Neural cell (in vitro differentiated cells): ENCODE measurements at regions not wholly inside any gene's neighbourhood (a gene's known extent, or its start where the extent isn't known, plus 50 kb on each side); places are given as distances from the start of the nearest gene placed in this dataset.

ENCODE experiments used
- H2AFZ ChIP-seq: fragments of 200-600, 300-800 bp; sonication (generic), shearing (Covaris generic); 2 replicates; pipeline ENCODE4 v1.6.0; 2014; ENCODE audit warnings: low read depth, mild to moderate bottlenecking, antibody characterized with exemption, low read length, moderate library complexity
- H3F3A ChIP-seq: fragments of 200-600 bp; shearing (Covaris generic); 2 replicates; pipeline ENCODE4 v1.6.1; 2016; ENCODE audit warnings: mild to moderate bottlenecking, moderate library complexity, mixed read lengths, antibody characterized with exemption, low read length; ENCODE audit not compliant: insufficient read depth, poor library complexity, severe bottlenecking
- H3K27ac ChIP-seq: fragments of 200-600, 300-800 bp; sonication (generic), shearing (Covaris generic); 2 replicates; pipeline ENCODE4 v1.5.1; 2014; ENCODE audit warnings: mild to moderate bottlenecking, low read length, moderate library complexity
- H3K27me3 ChIP-seq: fragments of 300-800, 200-600 bp; sonication (generic), shearing (Covaris generic); 2 replicates; pipeline ENCODE4 v1.6.0; 2014; ENCODE audit warnings: mild to moderate bottlenecking, low read depth, low read length, moderate library complexity; ENCODE audit not compliant: insufficient read depth
- H3K36me3 ChIP-seq: fragments of 300-800, 200-600 bp; sonication (generic), shearing (Covaris generic); 2 replicates; pipeline ENCODE4 v1.5.1; 2014; ENCODE audit warnings: mild to moderate bottlenecking, antibody characterized with exemption, low read length, moderate library complexity; ENCODE audit not compliant: insufficient read depth
- H3K4me2 ChIP-seq: fragments of 300-800, 200-600 bp; sonication (generic), shearing (Covaris generic); 2 replicates; pipeline ENCODE4 v1.6.0; 2014; ENCODE audit warnings: mild to moderate bottlenecking, low read length
- H3K4me3 ChIP-seq: fragments of 300-800, 200-600 bp; sonication (generic), shearing (Covaris generic); 2 replicates; pipeline ENCODE4 v1.5.1; 2014; ENCODE audit warnings: mild to moderate bottlenecking, low read length, moderate library complexity
- H3K79me2 ChIP-seq: fragments of 200-600 bp; shearing (Covaris generic); replicated peaks from 2 replicates; pipeline ENCODE4 v1.6.0; 2014; ENCODE audit warnings: mild to moderate bottlenecking, low read length, moderate library complexity; ENCODE audit not compliant: insufficient read depth
- H3K9ac ChIP-seq: fragments of 300-800, 200-600 bp; sonication (generic), shearing (Covaris generic); 2 replicates; pipeline ENCODE4 v1.6.1; 2016; ENCODE audit warnings: mild to moderate bottlenecking, low read length, mixed read lengths
- H3K9me2 ChIP-seq: fragments of 200-600 bp; shearing (Covaris generic); 2 replicates; pipeline ENCODE4 v1.6.1; 2016; ENCODE audit warnings: mild to moderate bottlenecking, low read length, mixed read lengths; ENCODE audit not compliant: insufficient read depth
- H3K9me3 ChIP-seq: fragments of 200-600, 300-800 bp; sonication (generic), shearing (Covaris generic); 2 replicates; pipeline ENCODE4 v1.6.1; 2016; ENCODE audit warnings: mild to moderate bottlenecking, mixed run types, low read length, moderate library complexity, mixed read lengths
- H4K20me1 ChIP-seq: fragments of 200-600 bp; shearing (Covaris generic); 2 replicates; pipeline ENCODE4 v1.6.1; 2016; ENCODE audit warnings: mild to moderate bottlenecking, mixed run types; ENCODE audit not compliant: insufficient read depth
- EP300 ChIP-seq: fragments of 450-650 bp; conservative IDR thresholded peaks from 2 replicates; pipeline ENCODE4 v1.6.1; 2014; ENCODE audit warnings: antibody characterized with exemption, mild to moderate bottlenecking, moderate library complexity; ENCODE audit not compliant: poor library complexity, severe bottlenecking
- EZH2 ChIP-seq: fragments of 200-600, 300-800 bp; shearing (Covaris generic), sonication (generic); IDR thresholded peaks from 2 replicates; pipeline ENCODE4 v1.6.1; 2014; ENCODE audit warnings: antibody characterized with exemption, low read length, borderline replicate concordance, mild to moderate bottlenecking; ENCODE audit not compliant: insufficient read depth, poor library complexity, severe bottlenecking
- MXI1 ChIP-seq: fragments of 450-650 bp; conservative IDR thresholded peaks from 2 replicates; pipeline ENCODE4 v1.6.1; 2014; ENCODE audit warnings: antibody characterized with exemption, mild to moderate bottlenecking; ENCODE audit not compliant: poor library complexity, severe bottlenecking
- POLR2AphosphoS5 ChIP-seq: IDR thresholded peaks from 2 replicates; pipeline ENCODE4 v1.6.1; 2012
- RAD21 ChIP-seq: fragments of 450-650 bp; conservative IDR thresholded peaks from 2 replicates; pipeline ENCODE4 v1.6.1; 2014; ENCODE audit warnings: antibody characterized with exemption, mild to moderate bottlenecking, moderate library complexity
- REST ChIP-seq: IDR thresholded peaks from 2 replicates; pipeline ENCODE4 v1.6.1; 2012; ENCODE audit warnings: borderline replicate concordance
- SMC3 ChIP-seq: fragments of 450-650 bp; conservative IDR thresholded peaks from 2 replicates; pipeline ENCODE4 v1.6.1; 2014; ENCODE audit warnings: antibody characterized with exemption, mild to moderate bottlenecking, moderate library complexity; ENCODE audit not compliant: poor library complexity
- TAF1 ChIP-seq: IDR thresholded peaks from 2 replicates; pipeline ENCODE4 v1.6.1; 2012; ENCODE audit warnings: low read depth
- TF ChIP-seq, protein P1 (sequence below): fragments of 450-650 bp; IDR thresholded peaks from 2 replicates; pipeline ENCODE4 v1.5.1; 2014; ENCODE audit warnings: antibody characterized with exemption, mild to moderate bottlenecking, moderate library complexity; ENCODE audit not compliant: poor library complexity, severe bottlenecking

GRCh38 chrX:20803971-20804370, 537.3 kb upstream of the RPS6KA3 start:
- H3K27ac ChIP-seq = no peak overlapping the region

DNA sequence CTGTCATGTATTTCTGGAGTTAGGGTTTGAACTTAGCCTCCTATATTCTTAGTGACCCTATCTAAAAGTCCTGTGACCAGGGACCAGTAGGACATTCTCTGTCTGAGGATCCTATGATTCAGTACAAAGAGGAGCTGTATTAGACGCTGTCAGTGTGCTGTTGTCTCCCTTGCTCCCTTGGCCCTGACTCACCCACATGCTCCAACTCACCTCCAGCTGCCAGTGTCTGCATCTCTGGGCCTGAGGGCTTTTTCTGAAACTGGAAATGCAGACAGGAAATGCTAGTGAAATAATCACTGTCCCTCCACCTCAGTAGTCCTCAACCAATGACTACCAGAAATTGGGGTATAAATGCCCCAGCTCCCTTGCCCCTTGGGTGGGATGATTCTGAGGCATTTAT, 535.3 kb upstream of the RPS6KA3 start:
- H3K9me3 ChIP-seq = no peaks in the 10 kb centered on the region
- H3K36me3 ChIP-seq = no peaks in the 10 kb centered on the region
- no peaks in the 10 kb centered on the region for H3K27me3 ChIP-seq
- TF ChIP-seq, protein P1, sequence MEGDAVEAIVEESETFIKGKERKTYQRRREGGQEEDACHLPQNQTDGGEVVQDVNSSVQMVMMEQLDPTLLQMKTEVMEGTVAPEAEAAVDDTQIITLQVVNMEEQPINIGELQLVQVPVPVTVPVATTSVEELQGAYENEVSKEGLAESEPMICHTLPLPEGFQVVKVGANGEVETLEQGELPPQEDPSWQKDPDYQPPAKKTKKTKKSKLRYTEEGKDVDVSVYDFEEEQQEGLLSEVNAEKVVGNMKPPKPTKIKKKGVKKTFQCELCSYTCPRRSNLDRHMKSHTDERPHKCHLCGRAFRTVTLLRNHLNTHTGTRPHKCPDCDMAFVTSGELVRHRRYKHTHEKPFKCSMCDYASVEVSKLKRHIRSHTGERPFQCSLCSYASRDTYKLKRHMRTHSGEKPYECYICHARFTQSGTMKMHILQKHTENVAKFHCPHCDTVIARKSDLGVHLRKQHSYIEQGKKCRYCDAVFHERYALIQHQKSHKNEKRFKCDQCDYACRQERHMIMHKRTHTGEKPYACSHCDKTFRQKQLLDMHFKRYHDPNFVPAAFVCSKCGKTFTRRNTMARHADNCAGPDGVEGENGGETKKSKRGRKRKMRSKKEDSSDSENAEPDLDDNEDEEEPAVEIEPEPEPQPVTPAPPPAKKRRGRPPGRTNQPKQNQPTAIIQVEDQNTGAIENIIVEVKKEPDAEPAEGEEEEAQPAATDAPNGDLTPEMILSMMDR = no peak
- TF ChIP-seq TAF1 = no peak
- no peak for TF ChIP-seq RAD21
- no peak for TF ChIP-seq EP300
- TF ChIP-seq EZH2 = no peak
- TF ChIP-seq MXI1 = no peak
- TF ChIP-seq POLR2AphosphoS5 = no peak
- no peak for TF ChIP-seq SMC3
- no peak for TF ChIP-seq REST
- H3K79me2 ChIP-seq = no peaks in the 10 kb centered on the region
- no peak overlapping the region for H3K4me2 ChIP-seq
- H3F3A ChIP-seq = no peaks in the 10 kb centered on the region
- no peaks in the 10 kb centered on the region for H3K9me2 ChIP-seq
- no peak overlapping the region for H3K9ac ChIP-seq
- H3K27ac ChIP-seq = no peak overlapping the region
- no peak overlapping the region for H2AFZ ChIP-seq
- no peak overlapping the region for H3K4me3 ChIP-seq
- no peaks in the 10 kb centered on the region for H4K20me1 ChIP-seq

More at GRCh38 chrX:20803971-20804370, 537.3 kb upstream of the RPS6KA3 start:
- no peak overlapping the region for H3K4me3 ChIP-seq
- no peaks in the 10 kb centered on the region for H3K9me2 ChIP-seq
- no peaks in the 10 kb centered on the region for H3K79me2 ChIP-seq
- no peak for TF ChIP-seq TAF1
- TF ChIP-seq, protein P1 = no peak
- TF ChIP-seq EP300 = no peak
- no peak for TF ChIP-seq MXI1
- no peak for TF ChIP-seq POLR2AphosphoS5
- no peak for TF ChIP-seq EZH2
- no peak for TF ChIP-seq RAD21
- TF ChIP-seq REST = no peak
- no peak for TF ChIP-seq SMC3
- H3K9me3 ChIP-seq = no peaks in the 10 kb centered on the region
- no peaks in the 10 kb centered on the region for H3F3A ChIP-seq
- no peak overlapping the region for H2AFZ ChIP-seq
- no peaks in the 10 kb centered on the region for H3K36me3 ChIP-seq
- H3K9ac ChIP-seq = no peak overlapping the region
- H4K20me1 ChIP-seq = no peaks in the 10 kb centered on the region
- H3K4me2 ChIP-seq = no peak overlapping the region
- H3K27me3 ChIP-seq = no peaks in the 10 kb centered on the region
